GM20431 (cell line): ENCODE measurements at regions not wholly inside any gene's neighbourhood (a gene's known extent, or its start where the extent isn't known, plus 50 kb on each side); places are given as distances from the start of the nearest gene placed in this dataset.

Source experiments
- in situ Hi-C: fragments of 300-500 bp; cut with MseI, MboI; formaldehyde crosslinking; loops from one replicate; pipeline ENCODE4 v1.15.0; 2020; ENCODE audit warnings: low sequenced_read_pairs; ENCODE audit not compliant: unreplicated experiment

GRCh38 chr22:44597616-44598015 lies 99.6 kb upstream of the RTL6 start:
- in situ Hi-C loops: no loop called here

- in situ Hi-C loops: no loop called here
Measured at GRCh38 chr22:44596396-44597125, 98.5 kb upstream of the RTL6 start.

- in situ Hi-C loops: no loop called here
Measured at GRCh38 chr22:44595841-44596341, 97.9 kb upstream of the RTL6 start.

GRCh38 chr22:44594951-44595350 lies 96.9 kb upstream of the RTL6 start:
- in situ Hi-C loops: no loop called here

GRCh38 chr22:44592824-44593148 lies 94.8 kb upstream of the RTL6 start:
- in situ Hi-C loops: no loop called here

- in situ Hi-C loops: no loop called here
Measured at GRCh38 chr22:44592126-44592823, 94.2 kb upstream of the RTL6 start.

GRCh38 chr22:44591146-44591790 lies 93.2 kb upstream of the RTL6 start:
- in situ Hi-C loops: no loop called here

- in situ Hi-C loops: no loop called here
Measured at GRCh38 chr22:44590291-44590690, 92.3 kb upstream of the RTL6 start.

GRCh38 chr22:44589831-44590230 lies 91.8 kb upstream of the RTL6 start:
- in situ Hi-C loops: no loop called here

GRCh38 chr22:44588348-44588747 lies 90.3 kb upstream of the RTL6 start:
- in situ Hi-C loops: no loop called here

- in situ Hi-C loops: no loop called here
Measured at GRCh38 chr22:44587737-44588310, 89.8 kb upstream of the RTL6 start.

GRCh38 chr22:44586999-44587736 lies 89.1 kb upstream of the RTL6 start:
- in situ Hi-C loops: no loop called here

GRCh38 chr22:44586351-44586990 lies 88.4 kb upstream of the RTL6 start:
- in situ Hi-C loops: no loop called here

GRCh38 chr22:44585559-44586350 lies 87.7 kb upstream of the RTL6 start:
- in situ Hi-C loops: no loop called here

GRCh38 chr22:44584256-44584902 lies 86.3 kb upstream of the RTL6 start:
- in situ Hi-C loops: no loop called here

GRCh38 chr22:44583854-44584253 lies 85.8 kb upstream of the RTL6 start:
- in situ Hi-C loops: no loop called here

GRCh38 chr22:44583061-44583760 lies 85.2 kb upstream of the RTL6 start:
- in situ Hi-C loops: no loop called here

GRCh38 chr22:44582016-44582415 lies 84.0 kb upstream of the RTL6 start:
- in situ Hi-C loops: no loop called here
